HG03097 (cell line): ENCODE measurements at regions not wholly inside any gene's neighbourhood (a gene's known extent, or its start where the extent isn't known, plus 50 kb on each side); places are given as distances from the start of the nearest gene placed in this dataset.
"Not testable (repeated sequence)": the region's sequence is repeated elsewhere in the genome, so short reads cannot be mapped to it uniquely, and the experiment has no call there.

Experiments used
- ATAC-seq: cut with Tn5 transposase; IDR thresholded peaks from one replicate; pipeline ENCODE4 v1.9.1; 2021; ENCODE audit not compliant: unreplicated experiment, low FRiP score

DNA sequence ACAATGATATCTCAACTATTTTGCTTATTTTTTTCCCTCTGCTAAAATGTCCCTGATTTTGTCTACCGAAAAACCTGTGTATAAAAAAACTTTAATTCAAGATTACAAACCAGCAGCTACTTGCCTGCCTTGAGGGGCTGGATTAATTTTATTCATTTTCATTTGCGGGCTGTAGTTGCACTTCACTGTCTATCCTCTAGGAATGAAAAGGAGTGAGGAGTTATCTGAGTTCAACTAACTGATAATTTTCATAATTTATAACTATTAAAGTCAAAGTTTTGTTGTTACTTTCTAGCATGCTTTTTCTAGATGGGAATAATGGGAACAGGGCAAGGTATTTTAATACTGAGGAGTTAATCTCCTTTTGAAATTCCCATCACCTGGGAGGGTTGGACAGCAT lies 50.3 kb upstream of the AGTPBP1 start:
- not testable (repeated sequence) for ATAC-seq

DNA sequence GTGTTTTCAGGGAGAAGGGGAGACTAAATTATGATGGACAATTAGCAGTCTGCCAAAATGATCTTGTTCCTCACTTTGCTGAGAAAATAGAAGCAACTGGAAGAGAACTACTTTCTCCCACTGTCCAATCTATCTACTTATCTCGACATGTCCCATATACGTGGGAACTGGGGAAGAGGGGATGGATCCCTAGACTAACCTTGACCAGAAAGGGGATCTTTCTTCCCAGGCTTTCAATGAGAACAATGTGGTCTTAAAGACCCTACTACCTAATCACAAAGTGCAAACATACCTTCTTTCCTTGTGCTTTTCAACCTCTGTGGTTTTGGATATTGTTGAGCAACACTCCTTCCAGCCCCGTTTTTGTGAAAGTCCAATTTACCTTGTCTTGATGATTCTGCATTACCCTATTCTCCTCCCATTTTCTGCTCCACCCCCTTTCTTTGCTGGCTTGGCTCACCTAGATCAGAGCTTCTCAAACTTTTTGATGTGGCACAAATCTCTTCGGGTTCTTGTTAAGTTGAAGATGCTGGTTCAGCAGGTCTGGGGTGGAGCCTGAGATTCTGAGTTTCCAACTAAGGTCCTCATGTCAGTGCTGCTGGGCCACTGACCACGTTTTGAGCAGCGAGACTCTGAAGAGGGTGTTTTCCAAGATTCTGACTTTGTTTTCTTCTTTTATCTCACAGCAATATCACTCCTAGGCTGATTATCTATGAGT lies 61.4 kb upstream of the AGTPBP1 start:
- not testable (repeated sequence) for ATAC-seq

DNA sequence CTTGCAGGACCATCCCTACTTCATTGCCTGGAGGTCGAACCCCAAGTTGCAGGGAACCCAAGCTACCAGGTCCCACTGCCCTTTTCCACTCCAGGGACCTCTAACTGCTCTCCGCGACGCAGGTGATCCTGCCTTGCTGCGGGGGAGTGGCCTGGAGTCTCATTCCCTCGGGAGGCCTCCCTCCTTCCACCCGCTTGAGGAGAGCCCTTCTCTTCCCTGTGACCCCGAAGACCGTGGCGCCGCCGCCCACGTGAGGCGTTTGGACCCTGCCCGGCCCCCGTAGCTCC lies 63.0 kb upstream of the AGTPBP1 start:
- not testable (repeated sequence) for ATAC-seq

DNA sequence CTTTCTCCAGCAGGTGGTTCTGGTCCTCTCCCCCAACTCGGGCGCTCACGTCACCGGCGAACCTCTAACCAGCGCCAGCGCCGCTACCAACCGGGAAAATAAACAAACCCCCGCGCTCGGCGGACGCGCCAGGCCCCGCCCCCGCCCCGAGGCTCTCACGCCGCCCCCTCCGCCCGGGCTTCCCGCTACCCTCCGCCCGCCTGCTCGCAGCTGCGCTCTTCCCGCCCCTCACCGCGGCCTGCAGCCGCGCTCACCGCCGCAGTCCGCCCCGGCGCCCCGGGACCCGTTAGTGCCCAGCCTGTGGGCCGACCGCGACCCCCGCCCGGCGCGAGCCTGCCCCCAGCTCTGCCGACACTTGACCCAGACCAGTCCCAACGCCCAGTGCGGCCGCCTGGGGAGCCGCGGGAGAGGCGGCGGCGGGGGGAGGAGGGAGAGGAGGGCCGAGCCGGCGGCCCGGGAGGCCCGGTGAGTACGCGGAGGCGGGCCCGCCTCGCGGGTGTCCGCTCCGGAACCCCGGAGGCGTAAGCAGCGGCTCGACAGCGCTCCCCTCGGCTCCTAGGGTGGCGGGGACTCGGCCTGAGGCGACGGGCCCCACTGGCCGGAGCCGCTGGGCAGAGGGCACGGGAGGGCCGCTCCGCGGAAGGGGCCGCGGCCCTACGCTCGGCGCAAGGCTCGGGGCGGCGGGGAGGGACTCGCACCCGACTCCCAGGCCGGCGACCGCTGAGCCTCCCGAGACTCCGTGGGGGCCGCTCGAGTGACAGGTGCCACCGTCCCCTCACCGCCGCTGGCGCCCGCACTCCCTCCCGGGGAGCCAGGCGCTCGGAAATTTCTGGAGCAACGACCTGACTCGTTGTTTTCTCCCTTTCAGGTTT lies 63.6 kb upstream of the AGTPBP1 start:
- ATAC-seq = peak; percentile 76

DNA sequence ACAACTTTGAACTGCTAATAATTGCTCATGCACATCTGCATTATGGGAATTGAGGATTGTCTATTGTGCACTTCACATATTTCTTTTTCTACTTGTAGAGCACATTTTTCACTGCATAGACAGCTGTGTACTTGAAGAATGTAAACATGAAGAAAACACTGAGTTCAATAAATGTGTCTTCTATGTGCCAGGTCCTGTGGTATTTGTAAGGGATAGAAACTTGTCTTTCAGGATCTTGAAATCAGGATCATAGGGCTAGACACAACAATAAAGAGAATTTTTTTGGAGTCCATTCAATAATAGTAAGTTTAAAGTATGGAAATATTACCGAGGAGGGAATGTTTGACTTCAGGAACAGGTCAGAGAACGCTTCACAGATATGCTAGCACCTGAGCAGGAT lies 66.6 kb upstream of the AGTPBP1 start:
- ATAC-seq = not testable (repeated sequence)

DNA sequence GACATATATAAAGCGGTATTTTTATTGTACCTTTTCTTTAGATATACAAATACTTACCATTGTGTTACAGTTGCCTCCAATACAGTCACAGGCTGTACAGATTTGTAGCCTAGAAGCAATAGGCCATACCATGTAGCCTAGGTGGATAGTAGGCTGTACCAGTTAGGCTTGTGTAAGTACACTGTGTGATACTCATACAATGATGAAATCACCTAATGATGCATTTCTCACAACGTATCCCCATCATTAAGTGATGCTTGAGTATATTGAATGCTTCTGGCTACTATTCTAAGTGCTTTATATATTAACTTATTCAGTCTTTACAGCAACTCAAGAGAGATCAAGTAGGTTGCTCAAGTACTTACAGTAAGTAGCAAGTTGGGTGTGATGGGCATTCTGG lies 71.6 kb upstream of the AGTPBP1 start:
- ATAC-seq = not testable (repeated sequence)

DNA sequence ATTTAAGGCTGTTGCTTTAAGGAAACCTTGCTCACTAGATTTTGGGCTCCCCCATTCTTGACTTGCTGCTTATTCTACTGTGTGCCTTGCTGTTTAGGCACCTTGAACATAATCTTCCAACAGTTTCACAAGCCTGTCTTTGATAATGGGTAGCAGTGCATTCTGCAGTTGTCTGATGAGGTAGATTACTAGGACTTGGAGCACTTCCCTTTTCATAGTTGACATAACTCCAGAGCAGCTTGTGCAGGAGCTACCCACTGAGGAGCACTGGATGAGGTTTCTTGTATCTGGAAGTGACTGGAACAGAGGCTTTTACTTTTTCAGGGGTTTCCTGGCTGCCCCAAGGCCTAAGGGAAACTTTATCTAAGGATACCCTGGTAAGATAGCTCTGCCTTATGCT lies 73.0 kb upstream of the AGTPBP1 start:
- not testable (repeated sequence) for ATAC-seq

DNA sequence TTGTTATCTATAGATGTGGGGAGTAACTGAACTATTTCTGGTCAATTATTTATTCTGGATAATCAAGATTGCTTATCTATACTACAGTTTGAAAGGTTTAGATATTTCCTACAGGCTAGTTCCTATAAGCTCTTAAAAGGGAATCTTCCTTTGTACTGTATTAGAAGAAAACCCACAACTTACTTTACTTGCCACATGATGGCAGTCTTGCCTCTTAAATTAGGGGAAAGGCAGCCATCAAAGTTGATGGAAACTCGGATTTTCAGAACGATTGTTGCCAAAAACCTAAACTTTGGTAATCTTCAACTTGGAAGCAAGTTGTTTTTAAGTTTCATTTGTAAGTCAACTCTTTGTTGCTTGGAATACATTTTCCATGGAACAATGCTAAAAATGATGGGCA lies 77.2 kb upstream of the AGTPBP1 start:
- peak; percentile 83 for ATAC-seq

DNA sequence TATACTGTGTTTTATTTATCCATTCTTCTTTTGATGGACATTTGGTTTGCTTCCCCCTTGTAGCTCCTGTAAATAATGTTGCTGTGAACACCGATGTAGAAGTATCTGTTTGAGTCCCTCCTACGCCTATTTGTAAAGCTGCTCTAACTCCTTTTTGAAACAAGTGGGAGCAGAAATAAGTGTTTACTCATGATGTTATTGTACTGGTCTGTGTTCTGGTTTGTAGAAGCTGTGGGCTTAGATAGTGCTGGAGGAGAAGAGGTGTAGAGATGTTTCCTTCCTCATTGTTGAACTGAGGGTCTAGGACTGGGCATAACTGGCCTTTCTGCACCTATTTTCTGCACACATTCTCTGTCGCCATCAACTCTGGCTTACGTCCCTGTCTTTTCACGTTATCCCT lies 78.8 kb upstream of the AGTPBP1 start:
- not testable (repeated sequence) for ATAC-seq

DNA sequence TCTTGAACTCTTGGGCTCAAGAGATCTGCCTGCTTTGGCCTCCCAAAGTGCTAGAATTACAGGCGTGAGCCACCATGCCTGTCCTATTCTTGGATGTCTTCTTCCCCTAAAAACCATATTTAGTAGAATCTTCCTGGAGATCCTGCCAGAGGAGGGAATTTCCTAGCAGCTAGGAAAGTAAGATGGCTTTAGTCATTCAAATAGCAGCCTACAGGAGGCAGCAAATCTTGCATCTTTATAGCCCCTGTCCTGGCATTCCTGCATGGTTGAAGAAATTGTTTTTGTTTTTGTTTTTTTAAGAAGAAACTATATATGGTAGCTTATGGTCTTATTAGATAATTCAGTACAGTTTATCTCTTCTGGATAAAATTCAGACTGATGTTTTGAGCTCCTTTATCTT lies 83.2 kb upstream of the AGTPBP1 start:
- not testable (repeated sequence) for ATAC-seq

DNA sequence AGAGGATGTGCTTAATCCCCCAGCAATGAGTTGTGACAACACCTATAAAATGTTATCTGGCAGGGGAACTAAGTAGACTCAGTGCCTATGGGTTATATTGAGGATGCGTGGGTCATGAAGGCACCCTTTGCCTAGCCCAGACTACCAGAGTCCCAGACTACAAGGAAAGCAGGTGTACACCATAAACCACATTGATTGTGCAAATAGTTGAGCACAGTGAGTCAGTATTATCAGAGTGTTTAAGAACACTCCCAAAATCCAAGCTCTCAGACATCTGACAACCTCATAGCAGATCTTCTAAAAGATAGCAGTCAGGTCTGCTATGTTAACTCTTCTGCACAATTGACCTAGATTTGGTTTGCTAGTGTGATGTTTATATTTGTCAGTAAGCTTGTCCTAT lies 92.8 kb upstream of the AGTPBP1 start:
- ATAC-seq = not testable (repeated sequence)

DNA sequence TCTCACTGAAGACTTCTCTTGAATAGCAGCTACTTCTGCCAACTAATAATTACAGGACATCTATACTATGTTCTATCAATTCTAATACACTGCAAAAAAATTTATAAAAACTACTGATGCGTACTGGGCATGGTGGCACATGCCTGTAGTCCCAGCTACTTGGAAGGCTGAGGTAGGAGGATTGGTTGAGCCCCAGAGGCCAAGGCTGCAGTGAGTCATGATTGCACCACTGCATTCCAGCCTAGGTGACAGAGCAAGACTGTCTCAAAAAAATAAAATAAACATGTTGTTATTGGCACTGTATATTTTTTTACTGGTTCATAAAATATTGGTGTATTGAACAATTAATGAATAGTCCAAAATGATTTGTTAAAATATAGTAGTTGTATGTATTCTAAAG lies 97.0 kb upstream of the NAA35 start:
- ATAC-seq = not testable (repeated sequence)

DNA sequence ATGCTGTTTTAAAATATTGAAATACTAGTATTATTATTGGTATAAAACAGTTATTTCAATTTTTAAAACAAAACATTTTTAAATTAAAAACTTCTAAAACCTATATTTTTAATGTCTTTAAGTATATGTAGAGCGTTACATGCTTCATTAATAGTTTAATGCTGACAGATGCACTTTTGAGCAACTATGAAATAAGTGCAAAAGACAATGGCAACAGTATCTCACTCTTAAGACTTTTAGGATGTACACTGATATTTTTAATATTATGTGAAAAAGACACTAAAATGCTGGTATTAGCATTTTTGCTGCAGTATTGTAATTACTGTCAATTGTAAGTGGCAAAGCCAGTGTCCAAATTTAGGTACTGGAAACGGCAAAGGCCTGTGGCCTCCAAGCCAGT lies 93.2 kb upstream of the NAA35 start:
- not testable (repeated sequence) for ATAC-seq

DNA sequence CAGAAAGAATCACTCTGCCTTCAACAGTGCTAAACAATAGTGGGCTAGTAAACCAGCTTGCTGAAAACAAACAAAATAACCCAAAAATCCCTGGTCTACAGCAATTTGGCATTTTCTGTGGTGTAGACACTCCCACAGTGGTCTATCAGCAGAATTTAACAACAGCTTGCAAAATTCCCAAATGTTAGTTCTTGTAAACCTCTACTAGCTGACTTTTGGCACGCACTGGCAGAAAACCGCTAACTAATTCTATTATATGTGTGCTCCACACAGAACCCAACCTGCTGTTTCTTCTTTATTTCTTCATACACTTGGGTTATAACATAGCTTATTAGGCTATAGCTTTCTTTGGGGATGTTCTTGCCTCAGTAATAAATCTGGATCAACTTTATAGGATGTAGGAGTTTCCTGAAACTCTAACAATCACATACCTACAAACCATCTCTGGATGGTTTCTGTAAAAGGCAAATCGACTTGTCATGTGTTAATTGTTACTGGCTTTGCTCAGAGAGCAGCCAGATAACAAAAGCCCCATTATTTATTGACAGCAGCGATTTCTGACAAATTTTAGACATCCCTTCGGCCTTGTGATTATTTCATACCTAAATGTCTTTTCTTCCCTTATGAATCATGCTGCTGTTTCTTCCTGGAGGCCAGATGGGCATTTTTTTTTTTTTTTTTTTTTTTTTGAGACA lies 82.7 kb upstream of the NAA35 start:
- no peak for ATAC-seq

DNA sequence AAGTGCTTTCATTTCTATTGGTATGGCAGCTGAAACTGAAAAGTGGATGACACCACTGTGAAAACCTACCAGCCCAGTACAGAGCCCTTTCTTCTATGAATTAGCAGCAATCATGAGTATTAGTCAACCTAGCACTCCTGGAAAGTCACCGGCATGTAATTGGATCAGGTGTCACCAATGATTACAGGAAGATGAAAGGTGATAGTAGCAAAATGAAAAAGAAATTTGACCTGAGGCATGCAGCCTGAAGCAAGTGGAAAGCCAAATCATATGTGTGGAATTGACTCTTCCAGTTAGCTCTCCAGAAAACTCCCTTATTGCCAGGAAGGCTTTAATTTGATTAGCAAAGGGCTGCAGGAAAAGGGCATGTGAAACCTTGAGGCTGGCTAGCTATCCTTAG lies 81.2 kb upstream of the NAA35 start:
- no peak for ATAC-seq

DNA sequence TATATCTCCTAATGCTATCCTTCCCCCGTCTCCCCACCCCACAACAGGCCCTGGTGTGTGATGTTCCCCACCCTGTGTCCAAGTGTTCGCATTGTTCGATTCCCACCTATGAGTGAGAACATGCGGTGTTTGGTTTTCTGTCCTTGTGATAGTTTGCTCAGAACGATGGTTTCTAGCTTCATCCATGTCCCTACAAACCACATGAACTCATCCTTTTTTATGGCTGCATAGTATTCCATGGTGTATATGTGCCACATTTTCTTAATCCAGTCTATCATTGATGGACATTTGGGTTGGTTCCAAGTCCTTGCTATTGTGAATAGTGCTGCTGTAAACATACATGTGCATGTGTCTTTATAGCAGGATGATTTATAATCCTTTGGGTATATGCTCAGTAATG lies 79.1 kb upstream of the NAA35 start:
- ATAC-seq = not testable (repeated sequence)

DNA sequence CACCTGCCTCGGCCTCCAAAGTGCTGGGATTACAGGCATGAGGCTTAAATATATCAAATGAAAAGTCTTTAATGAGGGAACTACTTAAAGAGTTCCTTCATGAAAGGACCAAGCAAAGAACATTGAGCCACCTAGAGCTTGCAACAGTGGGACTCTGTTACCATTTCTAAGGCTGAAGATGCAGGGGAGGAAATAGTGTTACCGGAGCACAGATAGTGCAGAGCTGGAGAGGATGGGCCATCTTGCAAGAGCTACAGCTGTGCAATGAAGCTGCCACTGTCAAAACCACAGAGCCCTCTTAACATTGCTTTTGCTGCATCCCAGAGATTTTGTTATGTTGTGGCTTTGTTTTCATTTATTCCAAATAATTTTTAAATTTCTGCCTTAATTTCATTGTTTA lies 77.1 kb upstream of the NAA35 start:
- no peak for ATAC-seq

DNA sequence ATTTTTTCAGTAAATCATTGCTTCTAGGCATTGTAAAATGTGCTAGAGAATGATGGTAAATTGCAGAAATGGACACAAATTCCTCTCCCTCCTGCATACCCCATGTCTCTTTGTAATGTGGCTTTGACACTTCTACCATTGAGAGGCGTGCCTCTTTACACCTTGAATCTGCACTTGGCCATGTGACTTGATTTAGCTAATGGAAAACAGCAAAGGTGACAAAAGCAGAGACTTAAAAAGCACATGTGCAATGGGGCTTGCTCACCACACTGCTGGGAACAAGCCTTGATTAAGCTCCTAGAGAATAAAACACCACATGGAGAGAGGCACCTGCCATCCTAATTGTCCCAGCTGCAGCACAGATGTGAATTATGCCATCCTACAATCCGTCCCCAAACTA lies 69.9 kb upstream of the NAA35 start:
- no peak for ATAC-seq

DNA sequence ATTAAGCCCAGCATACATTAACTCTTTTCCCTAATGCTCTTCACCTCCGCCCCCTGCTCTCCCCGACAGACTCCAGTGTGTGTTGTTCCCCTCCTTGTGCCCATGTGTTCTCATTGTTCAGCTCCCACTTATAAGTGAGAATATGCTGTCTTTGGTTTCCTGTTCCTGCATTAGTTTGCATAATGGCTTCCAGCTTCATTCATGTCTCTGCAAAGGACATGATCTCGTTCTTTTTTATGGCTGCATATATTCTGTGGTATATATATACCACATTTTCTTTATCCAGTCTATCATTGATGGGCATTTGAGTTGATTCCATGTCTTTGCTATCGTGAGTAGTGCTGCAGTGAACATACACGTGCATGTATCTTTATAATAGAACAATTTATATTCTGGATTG lies 69.3 kb upstream of the NAA35 start:
- not testable (repeated sequence) for ATAC-seq

DNA sequence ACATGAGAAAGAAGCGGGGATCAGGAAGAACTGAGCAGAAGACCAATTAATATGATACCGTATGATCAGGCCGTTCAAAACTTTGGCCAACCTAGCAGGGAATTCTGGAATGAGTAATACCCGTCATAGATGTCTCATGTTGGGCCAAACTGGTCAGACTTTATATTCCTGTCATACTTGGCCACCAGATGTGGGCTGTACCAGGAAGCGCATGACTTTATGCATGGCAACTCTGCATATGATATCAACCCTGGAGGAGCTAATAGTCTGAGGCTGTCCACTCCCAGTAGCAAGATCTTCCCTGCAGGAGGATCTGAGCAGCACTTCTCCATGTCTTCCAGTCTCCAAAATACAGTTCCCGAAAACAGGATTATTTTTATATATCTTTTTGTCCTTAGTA lies 68.5 kb upstream of the NAA35 start:
- ATAC-seq = no peak

DNA sequence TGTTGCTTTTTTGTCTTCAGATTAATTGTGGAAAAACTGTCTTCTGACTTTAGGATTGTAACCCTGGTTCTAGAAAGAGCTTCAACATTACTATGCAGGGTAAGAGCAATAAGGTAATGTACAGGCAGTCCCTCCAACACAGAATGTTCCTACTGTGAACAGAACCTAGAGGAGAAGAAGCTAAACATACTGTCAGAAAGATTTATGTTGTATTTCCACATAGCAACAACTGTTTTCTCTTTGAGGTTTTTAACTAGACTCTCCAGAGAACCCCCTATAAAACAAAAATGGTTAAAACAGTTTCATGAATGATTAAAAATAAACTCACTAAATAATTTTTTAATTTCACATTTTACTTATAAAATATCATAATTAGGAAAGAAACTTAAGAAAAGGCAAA lies 64.3 kb upstream of the NAA35 start:
- ATAC-seq = no peak
